HG03060 (cell line): ENCODE measurements at regions not wholly inside any gene's neighbourhood (a gene's known extent, or its start where the extent isn't known, plus 50 kb on each side); places are given as distances from the start of the nearest gene placed in this dataset.

Experiments used
- ATAC-seq: cut with Tn5 transposase; IDR thresholded peaks from one replicate; pipeline ENCODE4 v1.9.1; 2021; ENCODE audit warnings: low read depth, moderate number of reproducible peaks; ENCODE audit not compliant: unreplicated experiment

- ATAC-seq, result no peak
These were observed 581.3 kb downstream of the BCOR start for GRCh38 chrX:39516427-39516841.

- no peak for ATAC-seq
These were observed 579.2 kb downstream of the BCOR start for GRCh38 chrX:39518476-39519029.

GRCh38 chrX:39519030-39519488, 578.7 kb downstream of the BCOR start:
- ATAC-seq, result no peak

- ATAC-seq, result no peak
These were observed 578.0 kb downstream of the BCOR start for GRCh38 chrX:39519566-39520301.

- no peak for ATAC-seq
These were observed 572.0 kb downstream of the BCOR start for GRCh38 chrX:39525758-39526157.

GRCh38 chrX:39527025-39527424, 570.7 kb downstream of the BCOR start:
- ATAC-seq, result no peak

GRCh38 chrX:39528161-39528916, 569.4 kb downstream of the BCOR start:
- no peak for ATAC-seq

GRCh38 chrX:39532761-39533160, 565.0 kb downstream of the BCOR start:
- ATAC-seq, result no peak

GRCh38 chrX:39534949-39535348, 562.8 kb downstream of the BCOR start:
- ATAC-seq, result no peak

- ATAC-seq, result no peak
These were observed 561.5 kb downstream of the BCOR start for GRCh38 chrX:39536211-39536610.

- no peak for ATAC-seq
These were observed 555.9 kb downstream of the BCOR start for GRCh38 chrX:39541881-39542280.

- ATAC-seq, result no peak
These were observed 555.4 kb downstream of the BCOR start for GRCh38 chrX:39542316-39542715.

- no peak for ATAC-seq
These were observed 546.9 kb downstream of the BCOR start for GRCh38 chrX:39550795-39551361.

- no peak for ATAC-seq
These were observed 546.0 kb downstream of the BCOR start for GRCh38 chrX:39551762-39552161.

GRCh38 chrX:39555431-39555830, 542.3 kb downstream of the BCOR start:
- no peak for ATAC-seq

GRCh38 chrX:39556056-39556455, 541.7 kb downstream of the BCOR start:
- no peak for ATAC-seq

- no peak for ATAC-seq
These were observed 538.5 kb downstream of the BCOR start for GRCh38 chrX:39559229-39559628.

GRCh38 chrX:39560271-39560670, 537.5 kb downstream of the BCOR start:
- no peak for ATAC-seq

GRCh38 chrX:39563178-39563577, 534.6 kb downstream of the BCOR start:
- no peak for ATAC-seq

- no peak for ATAC-seq
These were observed 533.0 kb downstream of the BCOR start for GRCh38 chrX:39564751-39565150.

- ATAC-seq, result no peak
These were observed 523.6 kb downstream of the BCOR start for GRCh38 chrX:39574178-39574577.
